Gastrocnemius medialis (tissue), 4 donors: ENCODE measurements at regions not wholly inside any gene's neighbourhood (a gene's known extent, or its start where the extent isn't known, plus 50 kb on each side); places are given as distances from the start of the nearest gene placed in this dataset.

Source experiments
- ATAC-seq, 2 donors: fragments of 150-250 bp; one replicate each; pipeline ENCODE4 v1.9.1; 2016
- DNase-seq, 2 donors: peaks; one replicate each; pipeline ENCODE4 v3.0.0-alpha.2; 2019
- H3K27ac ChIP-seq, 4 donors: fragments of 200-600 bp; sonication (generic); 1 replicate in 1 of 4; 2 replicates in 3 of 4; pipeline ENCODE4 v1.5.1; 2016 to 2018; ENCODE audit warnings: mild to moderate bottlenecking in 2 of 4, moderate library complexity in 1 of 4
- H3K27me3 ChIP-seq, 3 donors: fragments of 200-600 bp; sonication (generic) in 2 of 3; 1 replicate in 1 of 3; 2 replicates in 2 of 3; pipeline versions ENCODE4 v1.5.1 to v1.6.0; 2016 to 2019; ENCODE audit warnings: mild to moderate bottlenecking in 1 of 3, moderate library complexity in 1 of 3
- H3K36me3 ChIP-seq, 2 donors: fragments of 200-600 bp; sonication (generic) in 1 of 2; one replicate each; pipeline ENCODE4 v1.5.1; 2017 to 2018
- H3K4me1 ChIP-seq, 2 donors: fragments of 200-600 bp; sonication (generic) in 1 of 2; one replicate each; pipeline ENCODE4 v1.5.1; 2016 to 2017; ENCODE audit warnings: mild to moderate bottlenecking in 2 of 2
- H3K4me3 ChIP-seq, 4 donors: fragments of 200-600 bp; sonication (generic) in 3 of 4; 1 replicate in 1 of 4; 2 replicates in 3 of 4; pipeline ENCODE4 v1.5.1; 2016 to 2019; ENCODE audit warnings: mild to moderate bottlenecking in 2 of 4
- H3K9me3 ChIP-seq, 3 donors: fragments of 200-600 bp; sonication (generic) in 2 of 3; 1 replicate in 1 of 3; 2 replicates in 2 of 3; pipeline ENCODE4 v1.5.1; 2016 to 2019
- POLR2A ChIP-seq, 2 donors: fragments of 450-650 bp; IDR thresholded peaks; one replicate each; pipeline ENCODE4 v1.6.1; 2017; ENCODE audit warnings: antibody characterized with exemption in 2 of 2, mild to moderate bottlenecking in 2 of 2, moderate library complexity in 2 of 2
- in situ Hi-C, 4 donors: fragments of 200-750 bp; cut with MboI; loops; one replicate each; pipeline versions ENCODE4 v1.15.0 to v1.8.0; 2017; ENCODE audit warnings: low sequenced_read_pairs in 4 of 4
- intact Hi-C: fragments of 100-400 bp; cut with DNase I; formaldehyde crosslinking; loops from one replicate; pipeline ENCODE4 v1.15.1; 2023; ENCODE audit warnings: low total_unique reads
- TF ChIP-seq, protein P1 (sequence below), 5 experiments: fragments of 450-650 bp in 3 of 5; fragments of 200-600 bp in 2 of 5; sonication (generic) in 2 of 5; IDR thresholded peaks in 4 of 5; conservative IDR thresholded peaks in 1 of 5; 1 replicate in 4 of 5; 2 replicates in 1 of 5; pipeline ENCODE4 v1.5.1; 2016 to 2019; ENCODE audit warnings: antibody characterized with exemption in 5 of 5, mild to moderate bottlenecking in 3 of 5, moderate library complexity in 3 of 5

DNA sequence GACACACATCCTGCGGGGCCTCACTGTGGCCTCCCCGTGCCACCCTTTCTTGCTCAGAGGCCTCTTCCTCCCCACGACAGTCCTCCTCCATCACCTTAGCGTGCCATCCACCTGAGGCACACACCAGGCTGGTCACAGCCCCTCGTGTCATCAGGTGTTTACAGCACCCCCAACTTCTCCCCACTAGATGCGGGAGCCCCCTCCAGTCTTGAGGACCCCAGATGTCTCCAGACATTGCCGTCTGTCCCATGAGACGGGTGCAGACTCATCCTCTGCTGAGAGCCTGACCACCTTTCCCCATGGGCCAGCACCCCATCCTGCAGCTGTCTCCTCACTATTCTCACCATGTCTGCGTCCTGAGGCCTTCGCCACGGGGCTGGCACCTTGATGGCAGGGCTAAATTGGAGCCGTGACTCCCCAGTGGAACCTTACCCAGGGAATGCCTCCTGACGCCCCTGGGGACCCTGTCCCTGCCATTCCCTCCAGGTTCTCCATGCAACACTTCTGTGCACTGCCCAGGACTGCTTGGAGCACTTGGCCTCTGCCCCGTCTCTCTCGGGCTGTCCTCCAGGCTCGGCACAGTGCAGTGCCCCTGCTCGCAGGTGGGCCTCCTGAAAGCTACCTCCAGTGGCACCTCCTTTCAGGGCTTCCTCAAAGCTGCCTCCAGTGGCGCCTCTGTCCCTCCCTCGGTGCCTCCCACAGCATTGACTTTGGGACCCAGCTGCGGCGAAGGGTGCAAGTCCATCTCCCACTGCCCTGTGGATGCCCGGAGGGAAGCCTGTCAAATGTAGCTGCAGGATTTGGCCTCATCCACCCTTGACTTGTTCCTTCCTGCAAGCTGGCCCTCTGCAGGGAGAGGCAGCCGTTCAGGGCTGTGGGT, 1386.8 kb downstream of the BRD1 start:
- no peak for ATAC-seq
- H3K4me1 ChIP-seq: no peaks in the 10 kb centered on the region
- no peaks in the 10 kb centered on the region for H3K36me3 ChIP-seq
- no peak overlapping the region for H3K27ac ChIP-seq
- H3K9me3 ChIP-seq: no peaks in the 10 kb centered on the region
- intact Hi-C loops (no loop called here), in situ Hi-C loops (no loop called here)
- no peak overlapping the region for H3K4me3 ChIP-seq
- TF ChIP-seq, protein P1, sequence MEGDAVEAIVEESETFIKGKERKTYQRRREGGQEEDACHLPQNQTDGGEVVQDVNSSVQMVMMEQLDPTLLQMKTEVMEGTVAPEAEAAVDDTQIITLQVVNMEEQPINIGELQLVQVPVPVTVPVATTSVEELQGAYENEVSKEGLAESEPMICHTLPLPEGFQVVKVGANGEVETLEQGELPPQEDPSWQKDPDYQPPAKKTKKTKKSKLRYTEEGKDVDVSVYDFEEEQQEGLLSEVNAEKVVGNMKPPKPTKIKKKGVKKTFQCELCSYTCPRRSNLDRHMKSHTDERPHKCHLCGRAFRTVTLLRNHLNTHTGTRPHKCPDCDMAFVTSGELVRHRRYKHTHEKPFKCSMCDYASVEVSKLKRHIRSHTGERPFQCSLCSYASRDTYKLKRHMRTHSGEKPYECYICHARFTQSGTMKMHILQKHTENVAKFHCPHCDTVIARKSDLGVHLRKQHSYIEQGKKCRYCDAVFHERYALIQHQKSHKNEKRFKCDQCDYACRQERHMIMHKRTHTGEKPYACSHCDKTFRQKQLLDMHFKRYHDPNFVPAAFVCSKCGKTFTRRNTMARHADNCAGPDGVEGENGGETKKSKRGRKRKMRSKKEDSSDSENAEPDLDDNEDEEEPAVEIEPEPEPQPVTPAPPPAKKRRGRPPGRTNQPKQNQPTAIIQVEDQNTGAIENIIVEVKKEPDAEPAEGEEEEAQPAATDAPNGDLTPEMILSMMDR (IDR thresholded peaks at IDR 0.05 in 4 of 5, conservative IDR thresholded peaks at IDR 0.05 in 1 of 5): no peak
- no peak for TF ChIP-seq POLR2A (IDR thresholded peaks at IDR 0.05)
- H3K27me3 ChIP-seq: no peaks in the 10 kb centered on the region
- no peak for DNase-seq

DNA sequence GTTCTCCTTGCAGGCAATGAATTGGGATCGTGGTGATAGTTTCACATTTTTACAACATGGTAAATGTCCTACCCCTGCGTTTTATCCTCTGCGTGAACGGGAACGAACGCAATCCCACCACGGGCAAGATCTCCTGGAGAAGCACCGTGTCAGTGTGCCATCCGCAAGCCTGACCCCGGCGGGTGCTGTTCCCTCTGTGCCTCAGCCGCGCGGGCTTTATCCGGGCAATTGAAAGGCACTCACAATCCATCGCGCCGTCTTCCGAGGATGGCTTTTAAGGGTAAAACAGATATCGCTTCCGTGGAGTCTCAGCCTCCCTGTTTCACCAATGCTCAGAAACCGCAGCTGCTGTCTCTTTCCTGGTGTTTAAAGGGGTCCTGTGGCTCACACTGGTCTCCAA, 1387.5 kb downstream of the BRD1 start:
- Histone ChIP-seq H3K4me3 (no peak overlapping the region), H3K36me3 (no peaks in the 10 kb centered on the region), H3K4me1 (no peaks in the 10 kb centered on the region), H3K9me3 (no peaks in the 10 kb centered on the region), H3K27ac (no peak overlapping the region), H3K27me3 (no peaks in the 10 kb centered on the region)
- in situ Hi-C loops (no loop called here), intact Hi-C loops (no loop called here)
- no peak for DNase-seq
- ATAC-seq: no peak
- TF ChIP-seq POLR2A (IDR thresholded peaks at IDR 0.05): no peak
- TF ChIP-seq, protein P1 (IDR thresholded peaks at IDR 0.05 in 4 of 5, conservative IDR thresholded peaks at IDR 0.05 in 1 of 5): no peak

DNA sequence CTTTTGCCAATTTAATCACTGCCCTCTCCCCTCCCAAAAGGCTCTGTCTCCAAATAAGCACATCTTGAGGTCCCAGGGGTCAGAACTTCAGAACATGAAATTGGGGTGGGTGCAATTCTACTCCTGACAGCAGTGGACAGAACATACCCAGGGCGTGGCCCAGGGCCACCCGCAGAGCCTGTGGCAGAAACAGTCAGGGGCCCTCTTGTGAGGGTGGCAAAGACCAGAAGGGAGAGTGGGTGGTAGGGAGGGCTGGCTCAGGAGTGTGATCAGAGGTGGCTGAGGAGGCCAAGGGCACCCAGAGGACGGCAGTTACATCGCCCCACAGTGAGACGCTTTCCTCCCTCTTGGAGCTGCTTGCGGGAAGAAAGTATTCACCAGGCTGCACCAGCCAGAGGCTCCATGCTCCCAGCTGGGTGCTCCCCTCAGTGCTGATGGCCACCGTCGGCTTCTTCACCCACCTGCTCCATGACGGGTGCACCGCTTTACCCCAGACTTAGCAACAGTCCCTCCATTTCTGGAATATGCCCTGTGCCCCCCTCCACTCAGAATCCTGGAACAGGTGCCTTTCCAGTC, 1388.0 kb downstream of the BRD1 start:
- TF ChIP-seq, protein P1 (IDR thresholded peaks at IDR 0.05 in 4 of 5, conservative IDR thresholded peaks at IDR 0.05 in 1 of 5): no peak
- no peak for TF ChIP-seq POLR2A (IDR thresholded peaks at IDR 0.05)
- intact Hi-C loops (no loop called here), in situ Hi-C loops (no loop called here)
- Histone ChIP-seq H3K36me3 (no peaks in the 10 kb centered on the region), H3K27ac (no peak overlapping the region), H3K4me3 (no peak overlapping the region), H3K9me3 (no peaks in the 10 kb centered on the region), H3K4me1 (no peaks in the 10 kb centered on the region), H3K27me3 (no peaks in the 10 kb centered on the region)
- ATAC-seq (no peak), DNase-seq (no peak)

DNA sequence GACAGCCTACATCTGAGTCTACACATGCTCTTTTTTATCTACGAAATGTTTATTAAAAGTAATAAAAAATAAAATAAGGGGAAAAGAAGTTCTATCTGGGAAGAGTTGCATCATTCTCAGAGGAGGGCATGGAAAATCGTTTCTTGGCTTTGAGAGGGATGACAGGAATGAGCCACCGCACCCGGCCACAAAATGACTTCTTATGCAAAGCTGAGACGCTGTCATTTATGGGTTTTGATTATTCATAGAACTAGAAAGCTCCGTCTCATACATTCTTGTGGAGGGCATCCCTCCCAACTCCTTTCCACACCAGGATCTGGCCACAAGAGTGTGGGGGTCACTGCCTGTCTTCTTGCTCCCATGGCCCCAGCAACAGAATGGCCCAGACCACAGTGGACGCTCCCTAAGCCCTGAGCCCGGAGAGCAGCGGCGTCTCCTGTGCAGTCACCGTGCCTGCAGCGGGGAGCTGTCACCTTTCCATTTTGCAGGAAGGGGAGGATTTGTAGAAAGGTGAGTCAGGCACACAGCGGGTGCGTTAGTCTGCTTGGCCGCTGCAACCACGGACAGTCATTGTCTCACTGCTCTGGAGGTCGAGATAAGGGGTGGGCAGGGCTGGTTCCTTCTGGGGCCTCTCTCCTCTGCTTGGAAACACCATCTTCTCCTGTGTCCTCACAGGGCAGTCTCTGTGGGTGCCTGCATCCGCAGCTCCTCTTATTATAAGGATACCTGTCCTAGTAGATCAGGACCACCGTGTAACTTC, 1388.7 kb downstream of the BRD1 start:
- intact Hi-C loops (no loop called here), in situ Hi-C loops (no loop called here)
- no peak overlapping the region for H3K27ac ChIP-seq
- no peaks in the 10 kb centered on the region for H3K27me3 ChIP-seq
- H3K4me3 ChIP-seq: no peak overlapping the region
- H3K36me3 ChIP-seq: no peaks in the 10 kb centered on the region
- ATAC-seq: no peak
- no peaks in the 10 kb centered on the region for H3K9me3 ChIP-seq
- DNase-seq: no peak
- H3K4me1 ChIP-seq: no peaks in the 10 kb centered on the region
- TF ChIP-seq, protein P1 (IDR thresholded peaks at IDR 0.05 in 4 of 5, conservative IDR thresholded peaks at IDR 0.05 in 1 of 5): no peak
- TF ChIP-seq POLR2A (IDR thresholded peaks at IDR 0.05): no peak
